Trophoblast cell (in vitro differentiated cells and primary cell): ENCODE measurements at regions not wholly inside any gene's neighbourhood (a gene's known extent, or its start where the extent isn't known, plus 50 kb on each side); places are given as distances from the start of the nearest gene placed in this dataset.

ENCODE experiments used
- DNase-seq, 2 donors: peaks; one replicate each; pipeline ENCODE4 v3.0.0-alpha.2; 2016
- H2AFZ ChIP-seq: 2 replicates; pipeline ENCODE4 v1.6.1; 2013; ENCODE audit warnings: low read length, moderate library complexity, mild to moderate bottlenecking; ENCODE audit not compliant: insufficient read depth, poor library complexity
- H2AK5ac ChIP-seq: 2 replicates; pipeline ENCODE4 v1.6.1; 2013; ENCODE audit warnings: mild to moderate bottlenecking, low read length
- H2BK120ac ChIP-seq: 2 replicates; pipeline ENCODE4 v1.6.1; 2013; ENCODE audit warnings: low read length, mild to moderate bottlenecking, moderate library complexity; ENCODE audit not compliant: insufficient read depth, poor library complexity
- H2BK12ac ChIP-seq: 2 replicates; pipeline ENCODE4 v1.6.1; 2013; ENCODE audit warnings: mild to moderate bottlenecking, low read length, moderate library complexity
- H2BK5ac ChIP-seq: 2 replicates; pipeline ENCODE4 v1.6.1; 2013; ENCODE audit warnings: low read length, low read depth, moderate library complexity, mild to moderate bottlenecking; ENCODE audit not compliant: poor library complexity
- H3K14ac ChIP-seq: 2 replicates; pipeline ENCODE4 v1.6.1; 2013; ENCODE audit warnings: mild to moderate bottlenecking, low read length
- H3K18ac ChIP-seq: 2 replicates; pipeline ENCODE4 v1.6.1; 2013; ENCODE audit warnings: mild to moderate bottlenecking, low read length
- H3K23ac ChIP-seq: 2 replicates; pipeline ENCODE4 v1.6.1; 2013; ENCODE audit warnings: low read length
- H3K27ac ChIP-seq: 2 replicates; pipeline ENCODE4 v1.5.1; 2013; ENCODE audit warnings: low read depth, mild to moderate bottlenecking, inconsistent platforms, low read length, moderate library complexity
- H3K27me3 ChIP-seq: 2 replicates; pipeline ENCODE4 v1.6.1; 2013; ENCODE audit warnings: inconsistent platforms, mild to moderate bottlenecking, low read length, moderate library complexity; ENCODE audit not compliant: insufficient read depth
- H3K36me3 ChIP-seq, 2 experiments: 1 replicate in 1 of 2; 2 replicates in 1 of 2; pipeline ENCODE4 v1.6.1; 2013; ENCODE audit warnings: low read length in 2 of 2, mild to moderate bottlenecking in 2 of 2, moderate library complexity in 1 of 2; ENCODE audit not compliant: insufficient read depth in 2 of 2, control insufficient read depth in 1 of 2
- H3K4ac ChIP-seq: 2 replicates; pipeline ENCODE4 v1.6.1; 2013; ENCODE audit warnings: low read depth, mild to moderate bottlenecking, low read length, moderate library complexity
- H3K4me1 ChIP-seq, 2 experiments: 1 replicate in 1 of 2; 2 replicates in 1 of 2; pipeline ENCODE4 v1.6.1; 2013; ENCODE audit warnings: low read length in 2 of 2, mild to moderate bottlenecking in 2 of 2, moderate library complexity in 1 of 2; ENCODE audit not compliant: insufficient read depth in 2 of 2, control insufficient read depth in 1 of 2
- H3K4me2 ChIP-seq: 2 replicates; pipeline ENCODE4 v1.6.1; 2013; ENCODE audit warnings: inconsistent platforms, mild to moderate bottlenecking, low read length, moderate library complexity
- H3K4me3 ChIP-seq: 2 replicates; pipeline ENCODE4 v1.5.1; 2013; ENCODE audit warnings: mild to moderate bottlenecking, low read depth, low read length, inconsistent platforms
- H3K79me1 ChIP-seq: one replicate; pipeline ENCODE4 v1.6.1; 2013; ENCODE audit warnings: low read length
- H3K79me2 ChIP-seq: 2 replicates; pipeline ENCODE4 v1.6.1; 2013; ENCODE audit warnings: low read length, mild to moderate bottlenecking; ENCODE audit not compliant: control insufficient read depth, insufficient read depth, poor library complexity
- H3K9ac ChIP-seq: 2 replicates; pipeline ENCODE4 v1.6.1; 2013; ENCODE audit warnings: mild to moderate bottlenecking, low read length
- H3K9me3 ChIP-seq: 2 replicates; pipeline ENCODE4 v1.6.1; 2013; ENCODE audit warnings: low read depth, mild to moderate bottlenecking, control low read depth, inconsistent platforms, low read length; ENCODE audit not compliant: insufficient read depth
- H4K12ac ChIP-seq: 2 replicates; pipeline ENCODE4 v1.6.1; 2013; ENCODE audit warnings: low read depth, mild to moderate bottlenecking, low read length, moderate library complexity
- H4K8ac ChIP-seq: 2 replicates; pipeline ENCODE4 v1.6.1; 2013; ENCODE audit warnings: low read depth, mild to moderate bottlenecking, low read length, moderate library complexity
- H4K91ac ChIP-seq: one replicate; pipeline ENCODE4 v1.6.1; 2013; ENCODE audit warnings: low read depth, mild to moderate bottlenecking, low read length, moderate library complexity
- WGBS: extraction: QIAGEN DNeasy Blood & Tissue Kit; methylation state at CpG from one replicate; pipeline ENCODE4 v1.1.7; 2013; ENCODE audit warnings: missing lambda C conversion rate; ENCODE audit not compliant: insufficient read length, insufficient coverage; ENCODE audit errors: extremely low coverage; 5-methylcytosine and 5-hydroxymethylcytosine counted together

GRCh38 chr6:40715570-40716403 lies 128.6 kb upstream of the LRFN2 start:
- no peak overlapping the region for H2BK5ac ChIP-seq
- no peak overlapping the region for H2BK120ac ChIP-seq
- no peaks in the 10 kb centered on the region for H3K36me3 ChIP-seq
- H2BK12ac ChIP-seq, result no peak overlapping the region
- no peak overlapping the region for H4K12ac ChIP-seq
- H3K9ac ChIP-seq, result no peak overlapping the region
- H3K23ac ChIP-seq, result no peak overlapping the region
- H4K8ac ChIP-seq, result no peak overlapping the region
- WGBS, result no CpG with 5 or more reads among the region's 12 CpGs
- no peak overlapping the region for H2AFZ ChIP-seq
- no peak overlapping the region for H3K4ac ChIP-seq
- peaks cover 2% of the 10 kb centered on the region for H3K79me1 ChIP-seq
- H3K79me2 ChIP-seq, result no peaks in the 10 kb centered on the region
- no peak overlapping the region for H3K18ac ChIP-seq
- H3K4me2 ChIP-seq, result no peak overlapping the region
- no peak for DNase-seq
- no peak overlapping the region for H4K91ac ChIP-seq
- no peaks in the 10 kb centered on the region for H3K9me3 ChIP-seq
- no peak overlapping the region for H3K27ac ChIP-seq
- H3K4me3 ChIP-seq, result no peak overlapping the region
- H3K27me3 ChIP-seq, result no peaks in the 10 kb centered on the region
- no peak overlapping the region for H2AK5ac ChIP-seq
- no peak overlapping the region for H3K14ac ChIP-seq
- peaks cover 6 to 10% of the 10 kb centered on the region in 2 experiments for H3K4me1 ChIP-seq

- H3K27me3 ChIP-seq, result no peaks in the 10 kb centered on the region
- no peak overlapping the region for H4K12ac ChIP-seq
- no peak overlapping the region for H4K8ac ChIP-seq
- no peak overlapping the region for H4K91ac ChIP-seq
- peaks cover 2 to 7% of the 10 kb centered on the region in 2 experiments for H3K4me1 ChIP-seq
- no peaks in the 10 kb centered on the region for H3K36me3 ChIP-seq
- H3K27ac ChIP-seq, result no peak overlapping the region
- no peak overlapping the region for H3K14ac ChIP-seq
- H3K9ac ChIP-seq, result no peak overlapping the region
- no peak overlapping the region for H2AFZ ChIP-seq
- WGBS, result no CpG with 5 or more reads among the region's 8 CpGs
- H3K79me1 ChIP-seq, result peaks cover 2% of the 10 kb centered on the region
- no peaks in the 10 kb centered on the region for H3K9me3 ChIP-seq
- H3K23ac ChIP-seq, result no peak overlapping the region
- no peak overlapping the region for H3K4me3 ChIP-seq
- no peak for DNase-seq
- no peak overlapping the region for H2AK5ac ChIP-seq
- no peak overlapping the region for H2BK120ac ChIP-seq
- H3K4ac ChIP-seq, result no peak overlapping the region
- no peak overlapping the region for H2BK5ac ChIP-seq
- H3K79me2 ChIP-seq, result no peaks in the 10 kb centered on the region
- H2BK12ac ChIP-seq, result no peak overlapping the region
- no peak overlapping the region for H3K4me2 ChIP-seq
- no peak overlapping the region for H3K18ac ChIP-seq
Measured at GRCh38 chr6:40714576-40715564, 127.7 kb upstream of the LRFN2 start.

GRCh38 chr6:40714143-40714542 lies 127.0 kb upstream of the LRFN2 start:
- H3K18ac ChIP-seq, result no peak overlapping the region
- H3K27ac ChIP-seq, result no peak overlapping the region
- no peak overlapping the region for H2AFZ ChIP-seq
- H3K23ac ChIP-seq, result no peak overlapping the region
- H3K27me3 ChIP-seq, result no peaks in the 10 kb centered on the region
- H3K79me2 ChIP-seq, result no peaks in the 10 kb centered on the region
- WGBS, result no CpG with 5 or more reads among the region's 6 CpGs
- H3K36me3 ChIP-seq, result no peaks in the 10 kb centered on the region
- no peak overlapping the region for H2BK5ac ChIP-seq
- no peak overlapping the region for H3K4me3 ChIP-seq
- H4K8ac ChIP-seq, result no peak overlapping the region
- H2AK5ac ChIP-seq, result no peak overlapping the region
- H3K4me1 ChIP-seq, result peaks cover 0 to 1% of the 10 kb centered on the region in 2 experiments
- no peak overlapping the region for H3K14ac ChIP-seq
- no peak overlapping the region for H3K4me2 ChIP-seq
- DNase-seq, result no peak
- H3K9me3 ChIP-seq, result peaks cover 2% of the 10 kb centered on the region
- no peak overlapping the region for H3K9ac ChIP-seq
- H3K79me1 ChIP-seq, result no peaks in the 10 kb centered on the region
- H4K12ac ChIP-seq, result no peak overlapping the region
- no peak overlapping the region for H4K91ac ChIP-seq
- H3K4ac ChIP-seq, result no peak overlapping the region
- H2BK12ac ChIP-seq, result no peak overlapping the region
- H2BK120ac ChIP-seq, result no peak overlapping the region

- Histone ChIP-seq H3K14ac (no peak overlapping the region), H3K9ac (no peak overlapping the region), H3K27ac (no peak overlapping the region), H4K12ac (no peak overlapping the region), H3K18ac (no peak overlapping the region), H3K4me3 (no peak overlapping the region), H2BK120ac (no peak overlapping the region), H2BK12ac (no peak overlapping the region), H2AFZ (no peak overlapping the region), H3K9me3 (peaks cover 3% of the 10 kb centered on the region), H3K23ac (no peak overlapping the region), H3K4me1 (no peaks in the 10 kb centered on the region), H3K36me3 (no peaks in the 10 kb centered on the region), H4K91ac (no peak overlapping the region), H3K4ac (no peak overlapping the region), H3K79me2 (no peaks in the 10 kb centered on the region), H3K27me3 (no peaks in the 10 kb centered on the region), H3K79me1 (no peaks in the 10 kb centered on the region), H2BK5ac (no peak overlapping the region), H2AK5ac (no peak overlapping the region), H3K4me2 (no peak overlapping the region), H4K8ac (no peak overlapping the region)
- WGBS, result no CpG with 5 or more reads among the region's 10 CpGs
- DNase-seq, result no peak
Measured at GRCh38 chr6:40713002-40713719, 126.0 kb upstream of the LRFN2 start.
